Peyer's patch (tissue), 4 donors: ENCODE measurements at regions not wholly inside any gene's neighbourhood (a gene's known extent, or its start where the extent isn't known, plus 50 kb on each side); places are given as distances from the start of the nearest gene placed in this dataset.

Experiments used
- DNase-seq, 3 donors: peaks; one replicate each; pipeline ENCODE4 v3.0.0-alpha.2; 2017 to 2019
- H3K27ac ChIP-seq, 4 donors: fragments of 200-600 bp; sonication (generic); one replicate each; pipeline ENCODE4 v1.5.1; 2016 to 2019
- H3K27me3 ChIP-seq, 2 donors: fragments of 200-600 bp; sonication (generic); one replicate each; pipeline ENCODE4 v1.5.1; 2019
- H3K36me3 ChIP-seq, 3 donors: fragments of 200-600 bp; sonication (generic); one replicate each; pipeline ENCODE4 v1.5.1; 2016 to 2019
- H3K4me1 ChIP-seq, 4 donors: fragments of 200-600 bp; sonication (generic); one replicate each; pipeline ENCODE4 v1.5.1; 2016 to 2019
- H3K4me3 ChIP-seq, 4 donors: fragments of 200-600 bp; sonication (generic); 1 replicate in 3 of 4; 2 replicates in 1 of 4; pipeline ENCODE4 v1.5.1; 2016 to 2019; ENCODE audit warnings: mild to moderate bottlenecking in 1 of 4
- H3K9me3 ChIP-seq, 4 donors: fragments of 200-600 bp; sonication (generic); one replicate each; pipeline ENCODE4 v1.5.1; 2016 to 2019; ENCODE audit warnings: mild to moderate bottlenecking in 1 of 4
- POLR2A ChIP-seq, 2 donors: fragments of 450-650 bp; IDR thresholded peaks; one replicate each; pipeline ENCODE4 v1.5.1; 2017; ENCODE audit warnings: antibody characterized with exemption in 2 of 2, mild to moderate bottlenecking in 2 of 2, moderate library complexity in 2 of 2
- TF ChIP-seq, protein P1 (sequence below), 6 experiments: fragments of 450-650 bp in 4 of 6; fragments of 200-600 bp in 2 of 6; sonication (generic) in 1 of 6; IDR thresholded peaks; one replicate each; pipeline ENCODE4 v1.5.1; 2017 to 2019; ENCODE audit warnings: antibody characterized with exemption in 6 of 6, mild to moderate bottlenecking in 3 of 6, moderate library complexity in 1 of 6

DNA sequence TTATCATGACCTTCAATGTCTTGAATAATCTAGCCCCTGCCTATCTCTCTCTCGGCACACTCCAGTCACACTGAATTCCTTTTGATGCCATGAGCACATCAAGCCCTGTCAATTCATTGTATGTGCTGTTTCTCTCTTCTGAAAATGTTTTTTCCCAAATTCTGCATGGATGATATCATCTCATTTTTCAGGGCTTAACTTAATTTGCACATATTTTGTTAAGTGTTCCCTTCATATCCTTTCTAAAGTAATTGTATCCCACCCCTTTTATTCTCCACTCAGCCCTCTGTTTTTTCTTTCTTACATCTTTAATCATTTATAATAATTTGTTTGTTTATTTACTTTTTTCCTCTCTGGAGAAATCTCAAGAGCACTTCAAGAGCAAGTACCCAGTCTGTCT lies 149.9 kb downstream of the ZNF326 start:
- H3K36me3 ChIP-seq: no peaks in the 10 kb centered on the region
- H3K9me3 ChIP-seq: peaks cover 0 to 7% (median 0%) of the 10 kb centered on the region in 4 donors
- no peak for TF ChIP-seq POLR2A (IDR thresholded peaks at IDR 0.05)
- TF ChIP-seq, protein P1, sequence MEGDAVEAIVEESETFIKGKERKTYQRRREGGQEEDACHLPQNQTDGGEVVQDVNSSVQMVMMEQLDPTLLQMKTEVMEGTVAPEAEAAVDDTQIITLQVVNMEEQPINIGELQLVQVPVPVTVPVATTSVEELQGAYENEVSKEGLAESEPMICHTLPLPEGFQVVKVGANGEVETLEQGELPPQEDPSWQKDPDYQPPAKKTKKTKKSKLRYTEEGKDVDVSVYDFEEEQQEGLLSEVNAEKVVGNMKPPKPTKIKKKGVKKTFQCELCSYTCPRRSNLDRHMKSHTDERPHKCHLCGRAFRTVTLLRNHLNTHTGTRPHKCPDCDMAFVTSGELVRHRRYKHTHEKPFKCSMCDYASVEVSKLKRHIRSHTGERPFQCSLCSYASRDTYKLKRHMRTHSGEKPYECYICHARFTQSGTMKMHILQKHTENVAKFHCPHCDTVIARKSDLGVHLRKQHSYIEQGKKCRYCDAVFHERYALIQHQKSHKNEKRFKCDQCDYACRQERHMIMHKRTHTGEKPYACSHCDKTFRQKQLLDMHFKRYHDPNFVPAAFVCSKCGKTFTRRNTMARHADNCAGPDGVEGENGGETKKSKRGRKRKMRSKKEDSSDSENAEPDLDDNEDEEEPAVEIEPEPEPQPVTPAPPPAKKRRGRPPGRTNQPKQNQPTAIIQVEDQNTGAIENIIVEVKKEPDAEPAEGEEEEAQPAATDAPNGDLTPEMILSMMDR (IDR thresholded peaks at IDR 0.05): no peak
- no peaks in the 10 kb centered on the region for H3K4me1 ChIP-seq
- DNase-seq: no peak
- H3K27me3 ChIP-seq: no peaks in the 10 kb centered on the region
- no peak overlapping the region for H3K4me3 ChIP-seq
- no peak overlapping the region for H3K27ac ChIP-seq

DNA sequence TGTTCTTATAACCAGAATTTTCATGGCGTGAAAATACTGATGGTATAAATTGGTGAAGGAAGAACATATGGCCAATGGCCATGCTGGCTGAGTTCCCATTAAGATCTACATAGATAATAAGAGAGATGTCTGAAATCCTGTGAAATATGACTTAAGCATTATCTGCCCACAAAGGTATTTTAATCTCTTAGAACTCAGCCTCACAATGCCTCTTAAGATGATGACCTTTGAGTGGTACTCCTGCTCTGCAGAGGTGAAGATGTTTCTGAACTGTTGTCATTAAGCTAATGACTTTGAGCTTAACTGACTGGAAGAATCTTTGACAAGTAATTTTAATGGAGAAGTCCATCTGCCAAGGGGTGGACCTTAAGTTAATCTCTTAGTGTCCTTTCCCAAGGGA lies 148.7 kb downstream of the ZNF326 start:
- Histone ChIP-seq H3K4me3 (no peak overlapping the region), H3K4me1 (no peaks in the 10 kb centered on the region), H3K36me3 (no peaks in the 10 kb centered on the region), H3K9me3 (peaks cover 0 to 8% (median 0%) of the 10 kb centered on the region in 4 donors), H3K27ac (no peak overlapping the region), H3K27me3 (no peaks in the 10 kb centered on the region)
- no peak for DNase-seq
- no peak for TF ChIP-seq POLR2A (IDR thresholded peaks at IDR 0.05)
- TF ChIP-seq, protein P1 (IDR thresholded peaks at IDR 0.05): no peak

DNA sequence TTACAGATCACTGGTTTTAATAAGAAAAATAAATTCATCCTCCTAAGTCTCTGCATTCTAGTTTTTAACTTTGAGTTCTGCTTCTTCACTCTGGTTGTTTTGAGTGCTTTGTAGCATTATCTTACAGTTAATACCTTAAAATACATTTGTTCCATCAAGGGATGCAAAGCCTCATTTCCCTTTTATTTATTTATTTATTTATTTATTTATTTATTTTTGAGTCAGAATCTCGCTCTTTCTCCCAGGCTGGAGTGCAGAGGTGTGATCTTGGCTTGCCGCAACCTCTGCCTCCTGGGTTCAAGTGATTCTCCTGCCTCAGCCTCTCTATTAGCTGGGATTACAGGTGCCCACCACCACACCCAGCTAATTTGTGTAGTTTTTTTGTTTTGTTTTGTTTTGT lies 147.8 kb downstream of the ZNF326 start:
- Histone ChIP-seq H3K4me3 (no peak overlapping the region), H3K27ac (no peak overlapping the region), H3K4me1 (no peaks in the 10 kb centered on the region), H3K36me3 (no peaks in the 10 kb centered on the region), H3K9me3 (peaks cover 0 to 8% (median 0%) of the 10 kb centered on the region in 4 donors), H3K27me3 (no peaks in the 10 kb centered on the region)
- DNase-seq: no peak
- TF ChIP-seq, protein P1 (IDR thresholded peaks at IDR 0.05): no peak
- no peak for TF ChIP-seq POLR2A (IDR thresholded peaks at IDR 0.05)

DNA sequence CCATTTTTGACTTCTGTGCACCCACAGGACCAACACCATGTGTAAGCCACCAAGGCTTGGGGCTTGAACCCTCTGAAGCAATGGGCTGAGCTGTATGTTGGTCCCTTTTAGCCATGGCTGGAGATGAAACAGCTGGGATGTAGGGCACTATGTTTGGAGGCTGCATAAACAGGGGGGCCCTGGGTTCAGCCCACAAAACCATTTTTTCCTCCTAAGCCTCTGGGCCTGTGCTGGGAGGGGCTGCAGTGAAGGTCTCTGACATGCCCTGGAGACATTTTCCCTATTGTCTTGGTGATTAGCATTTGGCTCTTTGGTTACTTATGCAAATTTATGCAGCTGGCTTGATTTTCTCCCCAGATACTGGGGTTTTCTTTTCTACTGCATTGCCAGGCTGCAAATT lies 144.9 kb downstream of the ZNF326 start:
- Histone ChIP-seq H3K36me3 (no peaks in the 10 kb centered on the region), H3K4me3 (no peak overlapping the region), H3K27ac (no peak overlapping the region), H3K27me3 (no peaks in the 10 kb centered on the region), H3K4me1 (no peaks in the 10 kb centered on the region), H3K9me3 (peaks cover 0 to 8% (median 0%) of the 10 kb centered on the region in 4 donors)
- DNase-seq: no peak
- TF ChIP-seq POLR2A (IDR thresholded peaks at IDR 0.05): no peak
- TF ChIP-seq, protein P1 (IDR thresholded peaks at IDR 0.05): no peak

DNA sequence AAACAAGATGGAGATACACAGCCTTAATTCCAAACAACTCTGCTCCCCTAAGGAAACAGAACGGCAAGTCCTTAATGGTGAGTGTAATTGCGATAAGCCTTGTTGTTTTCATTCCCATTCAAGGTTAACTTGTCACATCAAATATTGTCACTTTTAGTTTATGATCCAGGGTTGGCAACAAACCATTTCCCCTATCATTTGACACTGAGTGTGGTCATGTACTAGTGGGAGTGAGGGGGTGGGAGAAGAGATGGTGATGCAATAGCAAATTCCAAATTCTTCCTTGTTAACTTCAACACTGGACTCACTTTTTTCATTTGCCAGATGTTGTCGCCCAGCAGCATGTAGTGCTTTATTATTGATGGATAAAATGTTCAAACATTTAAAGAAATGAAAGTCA lies 140.4 kb downstream of the ZNF326 start:
- TF ChIP-seq POLR2A (IDR thresholded peaks at IDR 0.05): no peak
- TF ChIP-seq, protein P1 (IDR thresholded peaks at IDR 0.05): no peak
- Histone ChIP-seq H3K27me3 (no peaks in the 10 kb centered on the region), H3K9me3 (peaks cover 0 to 6% (median 0%) of the 10 kb centered on the region in 4 donors), H3K4me3 (no peak overlapping the region), H3K4me1 (no peaks in the 10 kb centered on the region), H3K27ac (no peak overlapping the region), H3K36me3 (no peaks in the 10 kb centered on the region)
- DNase-seq: no peak
